Muscle of leg (tissue), 3 donors: ENCODE measurements at regions not wholly inside any gene's neighbourhood (a gene's known extent, or its start where the extent isn't known, plus 50 kb on each side); places are given as distances from the start of the nearest gene placed in this dataset.
"Not testable (repeated sequence)": the region's sequence is repeated elsewhere in the genome, so short reads cannot be mapped to it uniquely, and the experiment has no call there.

Experiments used
- DNase-seq: peaks from one replicate; pipeline ENCODE4 v3.0.0; 2013
- H3K27ac ChIP-seq: one replicate; pipeline ENCODE4 v1.5.1; 2013; ENCODE audit warnings: mild to moderate bottlenecking, low read length, control low read depth
- H3K27me3 ChIP-seq: one replicate; pipeline ENCODE4 v1.6.1; 2013; ENCODE audit warnings: low read length; ENCODE audit not compliant: control insufficient read depth, insufficient read depth
- H3K36me3 ChIP-seq: one replicate; pipeline ENCODE4 v1.6.1; 2013; ENCODE audit warnings: low read length; ENCODE audit not compliant: control insufficient read depth, insufficient read depth
- H3K4me1 ChIP-seq: one replicate; pipeline ENCODE4 v1.6.1; 2013; ENCODE audit warnings: low read length; ENCODE audit not compliant: control insufficient read depth, insufficient read depth
- H3K4me3 ChIP-seq: one replicate; pipeline ENCODE4 v1.5.1; 2013; ENCODE audit warnings: low read length, control low read depth
- H3K9me3 ChIP-seq: replicated peaks from 2 replicates; pipeline ENCODE4 v1.6.1; 2013; ENCODE audit warnings: low read depth, low read length; ENCODE audit not compliant: control insufficient read depth
- WGBS: methylation state at CpG from one replicate; pipeline ENCODE4 v1.1.5; 2013; ENCODE audit warnings: missing lambda C conversion rate; ENCODE audit not compliant: insufficient coverage; 5-methylcytosine and 5-hydroxymethylcytosine counted together

- not testable (repeated sequence) for H3K4me1 ChIP-seq, H3K36me3 ChIP-seq, H3K27me3 ChIP-seq, H3K27ac ChIP-seq, DNase-seq, H3K4me3 ChIP-seq, H3K9me3 ChIP-seq
- WGBS: 84% methylated on average over 23 of the region's 24 CpGs
Measured at GRCh38 chr7:56367411-56367810, 251.2 kb upstream of the NUPR2 start.

- 89% methylated on average over 19 of the region's 22 CpGs for WGBS
- not testable (repeated sequence) for H3K36me3 ChIP-seq, H3K4me3 ChIP-seq, H3K4me1 ChIP-seq, H3K27ac ChIP-seq, H3K27me3 ChIP-seq, H3K9me3 ChIP-seq, DNase-seq
Measured at GRCh38 chr7:56366701-56367100, 250.5 kb upstream of the NUPR2 start.

- not testable (repeated sequence) for H3K27me3 ChIP-seq, H3K36me3 ChIP-seq, H3K4me1 ChIP-seq, H3K9me3 ChIP-seq, H3K4me3 ChIP-seq, DNase-seq, H3K27ac ChIP-seq
- WGBS: 100% methylated on average over 1 of the region's 4 CpGs
Measured at GRCh38 chr7:56352576-56352975, 236.4 kb upstream of the NUPR2 start.

- not testable (repeated sequence) for H3K4me3 ChIP-seq, H3K27ac ChIP-seq, H3K9me3 ChIP-seq, DNase-seq, H3K36me3 ChIP-seq, H3K4me1 ChIP-seq, H3K27me3 ChIP-seq
- no CpG with 5 or more reads among the region's 8 CpGs for WGBS
Measured at GRCh38 chr7:56351181-56351580, 235.0 kb upstream of the NUPR2 start.

GRCh38 chr7:56348311-56348710, 232.1 kb upstream of the NUPR2 start:
- not testable (repeated sequence) for H3K4me1 ChIP-seq, H3K36me3 ChIP-seq, DNase-seq, H3K27me3 ChIP-seq, H3K4me3 ChIP-seq, H3K27ac ChIP-seq, H3K9me3 ChIP-seq
- 65% methylated on average over 4 of the region's 7 CpGs for WGBS

- WGBS: 77% methylated on average over 9 of the region's 9 CpGs
- H3K9me3 ChIP-seq, DNase-seq, H3K4me3 ChIP-seq, H3K27me3 ChIP-seq, H3K27ac ChIP-seq, H3K4me1 ChIP-seq, H3K36me3 ChIP-seq: not testable (repeated sequence)
Measured at GRCh38 chr7:56328327-56328726, 212.1 kb upstream of the NUPR2 start.

GRCh38 chr7:56290548-56290947, 174.3 kb upstream of the NUPR2 start:
- WGBS: no CpG with 5 or more reads among the region's 7 CpGs
- Histone ChIP-seq H3K4me3 (no peak overlapping the region), H3K27ac (no peak overlapping the region)

GRCh38 chr7:56287429-56288138, 171.4 kb upstream of the NUPR2 start:
- H3K27me3 ChIP-seq: no peaks in the 10 kb centered on the region
- no peak overlapping the region for H3K27ac ChIP-seq
- no peaks in the 10 kb centered on the region for H3K36me3 ChIP-seq
- no peaks in the 10 kb centered on the region for H3K9me3 ChIP-seq
- DNase-seq: peak; percentile 0
- H3K4me3 ChIP-seq: peak overlapping the region; percentile 34
- H3K4me1 ChIP-seq: no peaks in the 10 kb centered on the region
- whole genome bisulfite sequencing: 4% methylated on average over 47 of the region's 57 CpGs

More at GRCh38 chr7:56290548-56290947, 174.3 kb upstream of the NUPR2 start:
- Histone ChIP-seq H3K36me3 (no peaks in the 10 kb centered on the region), H3K27me3 (no peaks in the 10 kb centered on the region), H3K4me1 (no peaks in the 10 kb centered on the region), H3K9me3 (no peaks in the 10 kb centered on the region)
- DNase-seq: no peak

GRCh38 chr7:56256108-56256507, 139.9 kb upstream of the NUPR2 start:
- H3K9me3 ChIP-seq: peaks cover 21% of the 10 kb centered on the region

GRCh38 chr7:56250135-56250534, 133.9 kb upstream of the NUPR2 start:
- H3K27ac ChIP-seq: no peak overlapping the region
- H3K4me1 ChIP-seq: no peaks in the 10 kb centered on the region
- no peaks in the 10 kb centered on the region for H3K27me3 ChIP-seq
- peaks cover 14% of the 10 kb centered on the region for H3K9me3 ChIP-seq
- 61% methylated on average over 3 of the region's 3 CpGs for WGBS
- H3K4me3 ChIP-seq: no peak overlapping the region
- no peak for DNase-seq
- H3K36me3 ChIP-seq: no peaks in the 10 kb centered on the region

More at GRCh38 chr7:56256108-56256507, 139.9 kb upstream of the NUPR2 start:
- no peak for DNase-seq
- 70% methylated on average over 7 of the region's 7 CpGs for WGBS
- Histone ChIP-seq H3K4me3 (no peak overlapping the region), H3K27ac (no peak overlapping the region), H3K4me1 (no peaks in the 10 kb centered on the region), H3K27me3 (no peaks in the 10 kb centered on the region), H3K36me3 (no peaks in the 10 kb centered on the region)

GRCh38 chr7:56229631-56230030, 113.4 kb upstream of the NUPR2 start:
- WGBS: 28% methylated on average over 19 of the region's 28 CpGs
- H3K36me3 ChIP-seq: no peaks in the 10 kb centered on the region
- peaks cover 2% of the 10 kb centered on the region for H3K9me3 ChIP-seq
- no peaks in the 10 kb centered on the region for H3K4me1 ChIP-seq
- H3K27me3 ChIP-seq: no peaks in the 10 kb centered on the region
- no peak overlapping the region for H3K27ac ChIP-seq
- no peak overlapping the region for H3K4me3 ChIP-seq
- peak; percentile 0 for DNase-seq
